HCT116 (cell line): ENCODE measurements at regions not wholly inside any gene's neighbourhood (a gene's known extent, or its start where the extent isn't known, plus 50 kb on each side); places are given as distances from the start of the nearest gene placed in this dataset.

Experiments
- ATAC-seq: fragments of 200-7000 bp; cut with Tn5 transposase; 2 replicates; pipeline ENCODE4 v1.9.1; 2020; ENCODE audit warnings: mild to moderate bottlenecking, moderate library complexity
- BruUV-seq: library from RNA; stranded (reverse); fragments of 400-500 nt; replicated peaks from 2 replicates; lab custom pipeline; 2021; lab: Mats Ljungman, UMichigan
- CTCF ChIA-PET: fragments of 300-600 bp; sonication (Branson Sonifier 250); formaldehyde crosslinking; loops from one replicate; lab custom pipeline; 2021; ENCODE audit warnings: antibody characterized with exemption; lab: Charles Lee
- POLR2A ChIA-PET: fragments of 300-600, 350-600 bp; sonication (Branson Sonifier 250); formaldehyde crosslinking; loops from one replicate; lab custom pipeline; 2021; ENCODE audit warnings: antibody characterized with exemption; lab: Charles Lee
- RAD21 ChIA-PET, 2 experiments: fragments of 300-600 bp; sonication (Branson Sonifier 250); formaldehyde crosslinking; loops; one replicate each; lab custom pipeline; 2023; ENCODE audit warnings: low total read pairs in 2 of 2; ENCODE audit not compliant: uncharacterized antibody in 2 of 2, unreplicated experiment in 2 of 2, low non-redundant PET in 1 of 2; lab: Charles Lee
- DNase-seq: peaks from one replicate; pipeline ENCODE4 v3.0.0-alpha.2; 2010; ENCODE audit warnings: low read depth, low spot score
- H2AFZ ChIP-seq: fragments of 200-600 bp; shearing (Covaris generic), sonication (generic); 2 replicates; pipeline ENCODE4 v1.6.1; 2017; ENCODE audit warnings: low read depth, mixed run types, mixed read lengths, antibody characterized with exemption, low read length; ENCODE audit not compliant: poor library complexity, severe bottlenecking
- H3K27ac ChIP-seq: 2 replicates; pipeline ENCODE4 v1.5.1; 2012; ENCODE audit warnings: low read depth, low read length
- H3K27me3 ChIP-seq: fragments of 200-600 bp; sonication (generic); 2 replicates; pipeline ENCODE4 v1.6.1; 2016; ENCODE audit warnings: mixed run types, low read length, mixed read lengths; ENCODE audit not compliant: insufficient read depth
- H3K36me3 ChIP-seq, 2 experiments: fragments of 200-500 bp in 1 of 2; fragments of 200-600 bp in 1 of 2; sonication (Bioruptor generic) in 1 of 2; sonication (generic) in 1 of 2; 2 replicates each; pipeline versions ENCODE4 v1.5.1 to v1.6.1; 2014 to 2016; ENCODE audit warnings: low read length in 2 of 2, inconsistent platforms in 1 of 2, mixed read lengths in 1 of 2, mixed run types in 1 of 2; ENCODE audit not compliant: insufficient read depth in 2 of 2, control insufficient read depth in 1 of 2
- H3K4me1 ChIP-seq, 2 experiments: fragments of 200-600 bp in 1 of 2; sonication (generic) in 1 of 2; 2 replicates each; pipeline versions ENCODE4 v1.5.1 to v1.6.1; 2012 to 2017; ENCODE audit warnings: low read length in 2 of 2, inconsistent platforms in 1 of 2, mild to moderate bottlenecking in 1 of 2, mixed read lengths in 1 of 2, mixed run types in 1 of 2, moderate library complexity in 1 of 2; ENCODE audit not compliant: insufficient read depth in 2 of 2, control insufficient read depth in 1 of 2
- H3K4me2 ChIP-seq: fragments of 200-600 bp; sonication (generic); 2 replicates; pipeline ENCODE4 v1.6.1; 2017; ENCODE audit warnings: mixed run types, low read length, mixed read lengths
- H3K4me3 ChIP-seq, 2 experiments: fragments of 200-600 bp in 1 of 2; sonication (generic) in 1 of 2; replicated peaks in 1 of 2; 2 replicates each; pipeline ENCODE4 v1.5.1; 2011 to 2016; ENCODE audit warnings: low read length in 2 of 2, control low read depth in 1 of 2, low read depth in 1 of 2, mild to moderate bottlenecking in 1 of 2, mixed read lengths in 1 of 2, mixed run types in 1 of 2
- H3K79me2 ChIP-seq: fragments of 200-600 bp; sonication (generic); 2 replicates; pipeline ENCODE4 v1.6.1; 2017; ENCODE audit warnings: mild to moderate bottlenecking, mixed run types, low read length, moderate library complexity, mixed read lengths; ENCODE audit not compliant: insufficient read depth
- H3K9ac ChIP-seq: fragments of 200-600 bp; sonication (generic); 2 replicates; pipeline ENCODE4 v1.6.1; 2016; ENCODE audit warnings: low read length, mixed read lengths
- H3K9me2 ChIP-seq: fragments of 200-600 bp; sonication (generic), shearing (Covaris generic); 2 replicates; pipeline ENCODE4 v1.6.1; 2017; ENCODE audit warnings: mixed run types, mild to moderate bottlenecking, moderate library complexity; ENCODE audit not compliant: insufficient read depth
- H3K9me3 ChIP-seq, 2 experiments: fragments of 200-500 bp in 1 of 2; fragments of 200-600 bp in 1 of 2; sonication (Bioruptor generic) in 1 of 2; sonication (generic) in 1 of 2; 2 replicates each; pipeline ENCODE4 v1.6.1; 2014 to 2017; ENCODE audit warnings: low read length in 2 of 2, mixed read lengths in 2 of 2, inconsistent platforms in 1 of 2, low read depth in 1 of 2, mild to moderate bottlenecking in 1 of 2, mixed run types in 1 of 2, moderate library complexity in 1 of 2; ENCODE audit not compliant: control insufficient read depth in 1 of 2, insufficient read depth in 1 of 2
- H4K20me1 ChIP-seq: fragments of 200-600 bp; sonication (generic), shearing (Covaris generic); 2 replicates; pipeline ENCODE4 v1.6.1; 2017; ENCODE audit warnings: mixed run types, mild to moderate bottlenecking, moderate library complexity; ENCODE audit not compliant: insufficient read depth
- ATF3 ChIP-seq: IDR thresholded peaks from 2 replicates; pipeline ENCODE4 v1.6.1; 2012
- CTCF ChIP-seq, 3 experiments: fragments of 200-600 bp in 1 of 3; sonication (generic) in 1 of 3; IDR thresholded peaks in 2 of 3; conservative IDR thresholded peaks in 1 of 3; 2 replicates each; pipeline ENCODE4 v1.5.1; 2012 to 2017; ENCODE audit warnings: low read depth in 2 of 3, low read length in 2 of 3, antibody characterized with exemption in 1 of 3, borderline replicate concordance in 1 of 3, control low read depth in 1 of 3, mild to moderate bottlenecking in 1 of 3, mixed read lengths in 1 of 3, mixed run types in 1 of 3, moderate library complexity in 1 of 3; ENCODE audit not compliant: insufficient read depth in 1 of 3
- EGR1 ChIP-seq: IDR thresholded peaks from 2 replicates; pipeline ENCODE4 v1.6.1; 2012; ENCODE audit warnings: low read depth
- ELF1 ChIP-seq: IDR thresholded peaks from 2 replicates; pipeline ENCODE4 v1.6.1; 2012; ENCODE audit warnings: low read depth, borderline replicate concordance
- EZH2phosphoT487 ChIP-seq: fragments of 200-600 bp; IDR thresholded peaks from 2 replicates; pipeline ENCODE4 v1.6.1; 2018; ENCODE audit warnings: antibody characterized with exemption, borderline replicate concordance
- FOSL1 ChIP-seq: IDR thresholded peaks from 2 replicates; pipeline ENCODE4 v1.6.1; 2012; ENCODE audit warnings: low read depth
- JUND ChIP-seq: IDR thresholded peaks from 2 replicates; pipeline ENCODE4 v1.6.1; 2012
- POLR2AphosphoS5 ChIP-seq: IDR thresholded peaks from 2 replicates; pipeline ENCODE4 v1.6.1; 2011; ENCODE audit warnings: mild to moderate bottlenecking, low read depth, low read length, moderate library complexity
- SP1 ChIP-seq: IDR thresholded peaks from 2 replicates; pipeline ENCODE4 v1.6.1; 2012; ENCODE audit warnings: low read depth
- SRF ChIP-seq: IDR thresholded peaks from 2 replicates; pipeline ENCODE4 v1.6.1; 2012; ENCODE audit warnings: low read depth
- YY1 ChIP-seq: IDR thresholded peaks from 2 replicates; pipeline ENCODE4 v1.6.1; 2011; ENCODE audit warnings: low read length, low read depth, moderate library complexity, mild to moderate bottlenecking; ENCODE audit not compliant: insufficient replicate concordance; ENCODE audit errors: extremely low read depth
- ZBTB33 ChIP-seq: IDR thresholded peaks from 2 replicates; pipeline ENCODE4 v1.6.1; 2011; ENCODE audit warnings: mild to moderate bottlenecking, low read length, moderate library complexity; ENCODE audit not compliant: insufficient replicate concordance; ENCODE audit errors: extremely low read depth
- ZNF274 ChIP-seq: fragments of 200-500 bp; sonication (Bioruptor generic); IDR thresholded peaks from 2 replicates; pipeline ENCODE4 v1.6.1; 2014; ENCODE audit warnings: mild to moderate bottlenecking, low read depth, low read length, inconsistent platforms
- intact Hi-C: fragments of 100-400 bp; cut with micrococcal nuclease; formaldehyde crosslinking; loops from 2 replicates; pipeline ENCODE4 v1.10.0; 2022
- TF ChIP-seq, protein P1 (sequence below): IDR thresholded peaks from 2 replicates; pipeline ENCODE4 v1.6.1; 2012
- TF ChIP-seq, protein P2 (sequence below): IDR thresholded peaks from 2 replicates; pipeline ENCODE4 v1.6.1; 2012; ENCODE audit warnings: low read depth

GRCh38 chr2:16478434-16479210 lies 187.0 kb downstream of the CYRIA start:
- no peaks in the 10 kb centered on the region for H3K4me1 ChIP-seq
- no peaks in the 10 kb centered on the region for H3K9me2 ChIP-seq
- no peaks in the 10 kb centered on the region for H3K27me3 ChIP-seq
- ATAC-seq (no peak), DNase-seq (no peak)
- POLR2A ChIA-PET = no interaction called here
- intact Hi-C loops = no loop called here
- H3K79me2 ChIP-seq = no peaks in the 10 kb centered on the region
- RAD21 ChIA-PET = no interaction called here
- H2AFZ ChIP-seq = no peak overlapping the region
- no peak overlapping the region for H3K4me2 ChIP-seq
- no peak overlapping the region for H3K9ac ChIP-seq
- no peaks in the 10 kb centered on the region for H3K9me3 ChIP-seq
- no peaks in the 10 kb centered on the region for H3K36me3 ChIP-seq
- no peak overlapping the region for H3K27ac ChIP-seq
- H4K20me1 ChIP-seq = no peaks in the 10 kb centered on the region
- BruUV-seq = no TSS peak
- CTCF ChIA-PET = no interaction called here
- no peak for TF ChIP-seq EGR1
- no peak for TF ChIP-seq POLR2AphosphoS5
- TF ChIP-seq SRF = no peak
- TF ChIP-seq FOSL1 = no peak
- no peak for TF ChIP-seq JUND
- TF ChIP-seq, protein P1, sequence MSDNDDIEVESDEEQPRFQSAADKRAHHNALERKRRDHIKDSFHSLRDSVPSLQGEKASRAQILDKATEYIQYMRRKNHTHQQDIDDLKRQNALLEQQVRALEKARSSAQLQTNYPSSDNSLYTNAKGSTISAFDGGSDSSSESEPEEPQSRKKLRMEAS = no peak
- no peak for TF ChIP-seq YY1
- TF ChIP-seq SP1 = no peak
- TF ChIP-seq ZNF274 = no peak
- TF ChIP-seq ELF1 = no peak
- TF ChIP-seq ZBTB33 = no peak
- TF ChIP-seq EZH2phosphoT487 = no peak
- no peak for TF ChIP-seq CTCF (IDR thresholded peaks at IDR 0.05 in 2 of 3, conservative IDR thresholded peaks at IDR 0.05 in 1 of 3; ENCODE audit: borderline replicate concordance in 1 of 3, insufficient read depth in 1 of 3, low read depth in 2 of 3, low read length in 2 of 3)
- TF ChIP-seq ATF3 = no peak
- TF ChIP-seq, protein P2, sequence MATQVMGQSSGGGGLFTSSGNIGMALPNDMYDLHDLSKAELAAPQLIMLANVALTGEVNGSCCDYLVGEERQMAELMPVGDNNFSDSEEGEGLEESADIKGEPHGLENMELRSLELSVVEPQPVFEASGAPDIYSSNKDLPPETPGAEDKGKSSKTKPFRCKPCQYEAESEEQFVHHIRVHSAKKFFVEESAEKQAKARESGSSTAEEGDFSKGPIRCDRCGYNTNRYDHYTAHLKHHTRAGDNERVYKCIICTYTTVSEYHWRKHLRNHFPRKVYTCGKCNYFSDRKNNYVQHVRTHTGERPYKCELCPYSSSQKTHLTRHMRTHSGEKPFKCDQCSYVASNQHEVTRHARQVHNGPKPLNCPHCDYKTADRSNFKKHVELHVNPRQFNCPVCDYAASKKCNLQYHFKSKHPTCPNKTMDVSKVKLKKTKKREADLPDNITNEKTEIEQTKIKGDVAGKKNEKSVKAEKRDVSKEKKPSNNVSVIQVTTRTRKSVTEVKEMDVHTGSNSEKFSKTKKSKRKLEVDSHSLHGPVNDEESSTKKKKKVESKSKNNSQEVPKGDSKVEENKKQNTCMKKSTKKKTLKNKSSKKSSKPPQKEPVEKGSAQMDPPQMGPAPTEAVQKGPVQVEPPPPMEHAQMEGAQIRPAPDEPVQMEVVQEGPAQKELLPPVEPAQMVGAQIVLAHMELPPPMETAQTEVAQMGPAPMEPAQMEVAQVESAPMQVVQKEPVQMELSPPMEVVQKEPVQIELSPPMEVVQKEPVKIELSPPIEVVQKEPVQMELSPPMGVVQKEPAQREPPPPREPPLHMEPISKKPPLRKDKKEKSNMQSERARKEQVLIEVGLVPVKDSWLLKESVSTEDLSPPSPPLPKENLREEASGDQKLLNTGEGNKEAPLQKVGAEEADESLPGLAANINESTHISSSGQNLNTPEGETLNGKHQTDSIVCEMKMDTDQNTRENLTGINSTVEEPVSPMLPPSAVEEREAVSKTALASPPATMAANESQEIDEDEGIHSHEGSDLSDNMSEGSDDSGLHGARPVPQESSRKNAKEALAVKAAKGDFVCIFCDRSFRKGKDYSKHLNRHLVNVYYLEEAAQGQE = no peak
- no peak overlapping the region for H3K4me3 ChIP-seq
